Gastrocnemius medialis (tissue), 4 donors: ENCODE measurements at regions not wholly inside any gene's neighbourhood (a gene's known extent, or its start where the extent isn't known, plus 50 kb on each side); places are given as distances from the start of the nearest gene placed in this dataset.
A peak's percentile ranks its signal among the peaks of the same experiment; 100 is the strongest.

ENCODE experiments used
- ATAC-seq, 2 donors: fragments of 150-250 bp; one replicate each; pipeline ENCODE4 v1.9.1; 2016
- DNase-seq, 2 donors: peaks; one replicate each; pipeline ENCODE4 v3.0.0-alpha.2; 2019
- H3K27ac ChIP-seq, 4 donors: fragments of 200-600 bp; sonication (generic); 1 replicate in 1 of 4; 2 replicates in 3 of 4; pipeline ENCODE4 v1.5.1; 2016 to 2018; ENCODE audit warnings: mild to moderate bottlenecking in 2 of 4, moderate library complexity in 1 of 4
- H3K27me3 ChIP-seq, 3 donors: fragments of 200-600 bp; sonication (generic) in 2 of 3; 1 replicate in 1 of 3; 2 replicates in 2 of 3; pipeline versions ENCODE4 v1.5.1 to v1.6.0; 2016 to 2019; ENCODE audit warnings: mild to moderate bottlenecking in 1 of 3, moderate library complexity in 1 of 3
- H3K36me3 ChIP-seq, 2 donors: fragments of 200-600 bp; sonication (generic) in 1 of 2; one replicate each; pipeline ENCODE4 v1.5.1; 2017 to 2018
- H3K4me1 ChIP-seq, 2 donors: fragments of 200-600 bp; sonication (generic) in 1 of 2; one replicate each; pipeline ENCODE4 v1.5.1; 2016 to 2017; ENCODE audit warnings: mild to moderate bottlenecking in 2 of 2
- H3K4me3 ChIP-seq, 4 donors: fragments of 200-600 bp; sonication (generic) in 3 of 4; 1 replicate in 1 of 4; 2 replicates in 3 of 4; pipeline ENCODE4 v1.5.1; 2016 to 2019; ENCODE audit warnings: mild to moderate bottlenecking in 2 of 4
- H3K9me3 ChIP-seq, 3 donors: fragments of 200-600 bp; sonication (generic) in 2 of 3; 1 replicate in 1 of 3; 2 replicates in 2 of 3; pipeline ENCODE4 v1.5.1; 2016 to 2019
- POLR2A ChIP-seq, 2 donors: fragments of 450-650 bp; IDR thresholded peaks; one replicate each; pipeline ENCODE4 v1.6.1; 2017; ENCODE audit warnings: antibody characterized with exemption in 2 of 2, mild to moderate bottlenecking in 2 of 2, moderate library complexity in 2 of 2
- in situ Hi-C, 4 donors: fragments of 200-750 bp; cut with MboI; loops; one replicate each; pipeline versions ENCODE4 v1.15.0 to v1.8.0; 2017; ENCODE audit warnings: low sequenced_read_pairs in 4 of 4
- intact Hi-C: fragments of 100-400 bp; cut with DNase I; formaldehyde crosslinking; loops from one replicate; pipeline ENCODE4 v1.15.1; 2023; ENCODE audit warnings: low total_unique reads
- TF ChIP-seq, protein P1 (sequence below), 5 experiments: fragments of 450-650 bp in 3 of 5; fragments of 200-600 bp in 2 of 5; sonication (generic) in 2 of 5; IDR thresholded peaks in 4 of 5; conservative IDR thresholded peaks in 1 of 5; 1 replicate in 4 of 5; 2 replicates in 1 of 5; pipeline ENCODE4 v1.5.1; 2016 to 2019; ENCODE audit warnings: antibody characterized with exemption in 5 of 5, mild to moderate bottlenecking in 3 of 5, moderate library complexity in 3 of 5

GRCh38 chr3:153595186-153595815, 433.3 kb downstream of the RAP2B start:
- intact Hi-C loops: no loop called here
- H3K4me3 ChIP-seq: no peak overlapping the region
- in situ Hi-C loops: loop anchor here in 3 of 4 donors (25.0 kb wide), 1 partner anchor 558 kb away; no protein-coding TSS in a partner anchor
- H3K4me1 ChIP-seq: peaks cover 0 to under 1% of the 10 kb centered on the region in 2 donors
- H3K27ac ChIP-seq: no peak overlapping the region
- TF ChIP-seq, protein P1, sequence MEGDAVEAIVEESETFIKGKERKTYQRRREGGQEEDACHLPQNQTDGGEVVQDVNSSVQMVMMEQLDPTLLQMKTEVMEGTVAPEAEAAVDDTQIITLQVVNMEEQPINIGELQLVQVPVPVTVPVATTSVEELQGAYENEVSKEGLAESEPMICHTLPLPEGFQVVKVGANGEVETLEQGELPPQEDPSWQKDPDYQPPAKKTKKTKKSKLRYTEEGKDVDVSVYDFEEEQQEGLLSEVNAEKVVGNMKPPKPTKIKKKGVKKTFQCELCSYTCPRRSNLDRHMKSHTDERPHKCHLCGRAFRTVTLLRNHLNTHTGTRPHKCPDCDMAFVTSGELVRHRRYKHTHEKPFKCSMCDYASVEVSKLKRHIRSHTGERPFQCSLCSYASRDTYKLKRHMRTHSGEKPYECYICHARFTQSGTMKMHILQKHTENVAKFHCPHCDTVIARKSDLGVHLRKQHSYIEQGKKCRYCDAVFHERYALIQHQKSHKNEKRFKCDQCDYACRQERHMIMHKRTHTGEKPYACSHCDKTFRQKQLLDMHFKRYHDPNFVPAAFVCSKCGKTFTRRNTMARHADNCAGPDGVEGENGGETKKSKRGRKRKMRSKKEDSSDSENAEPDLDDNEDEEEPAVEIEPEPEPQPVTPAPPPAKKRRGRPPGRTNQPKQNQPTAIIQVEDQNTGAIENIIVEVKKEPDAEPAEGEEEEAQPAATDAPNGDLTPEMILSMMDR (IDR thresholded peaks at IDR 0.05 in 4 of 5, conservative IDR thresholded peaks at IDR 0.05 in 1 of 5): peak in 2 of 5 experiments; percentile 22 to 39
- TF ChIP-seq POLR2A (IDR thresholded peaks at IDR 0.05): no peak
- H3K36me3 ChIP-seq: no peaks in the 10 kb centered on the region
- no peaks in the 10 kb centered on the region for H3K9me3 ChIP-seq
- ATAC-seq (no peak), DNase-seq (no peak)
- no peaks in the 10 kb centered on the region for H3K27me3 ChIP-seq

GRCh38 chr3:153596401-153596800, 434.4 kb downstream of the RAP2B start:
- DNase-seq (no peak), ATAC-seq (no peak)
- Histone ChIP-seq H3K4me1 (peaks cover 0 to 5% of the 10 kb centered on the region in 2 donors), H3K9me3 (no peaks in the 10 kb centered on the region), H3K27ac (no peak overlapping the region), H3K36me3 (no peaks in the 10 kb centered on the region), H3K4me3 (no peak overlapping the region), H3K27me3 (no peaks in the 10 kb centered on the region)
- in situ Hi-C loops (loop anchor here in 3 of 4 donors (25.0 kb wide), 1 partner anchor 559 kb away; no protein-coding TSS in a partner anchor), intact Hi-C loops (no loop called here)
- no peak for TF ChIP-seq POLR2A (IDR thresholded peaks at IDR 0.05)

DNA sequence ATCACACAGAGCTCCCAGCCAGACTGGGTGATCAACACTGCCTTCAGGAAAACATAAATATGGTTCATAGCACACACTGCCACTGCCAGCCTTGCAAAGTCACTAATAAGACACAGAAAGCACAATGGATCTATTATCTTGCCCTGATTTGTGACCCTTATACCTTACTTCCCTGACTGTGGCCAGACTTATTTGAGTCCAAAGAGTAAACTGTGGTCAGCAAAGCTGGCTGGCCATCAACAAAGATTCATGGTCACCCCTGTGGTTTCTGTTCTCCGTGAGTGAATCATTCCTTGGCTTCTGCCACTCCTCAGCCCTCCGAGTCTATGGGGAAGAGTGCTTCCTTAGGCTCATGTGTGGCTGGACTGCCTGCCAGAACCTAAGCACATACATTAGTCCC, 437.7 kb downstream of the RAP2B start:
- intact Hi-C loops (no loop called here), in situ Hi-C loops (loop anchor here in 3 of 4 donors (25.0 kb wide), 1 partner anchor 562 kb away; no protein-coding TSS in a partner anchor)
- H3K27ac ChIP-seq: no peak overlapping the region
- peaks cover 0 to 5% of the 10 kb centered on the region in 2 donors for H3K4me1 ChIP-seq
- peak in 1 of 2 donors; percentile 14 for DNase-seq
- no peaks in the 10 kb centered on the region for H3K9me3 ChIP-seq
- H3K27me3 ChIP-seq: no peaks in the 10 kb centered on the region
- no peaks in the 10 kb centered on the region for H3K36me3 ChIP-seq
- TF ChIP-seq POLR2A (IDR thresholded peaks at IDR 0.05): no peak
- TF ChIP-seq, protein P1 (IDR thresholded peaks at IDR 0.05 in 4 of 5, conservative IDR thresholded peaks at IDR 0.05 in 1 of 5): no peak
- ATAC-seq: no peak
- no peak overlapping the region for H3K4me3 ChIP-seq

GRCh38 chr3:153600896-153601295, 438.9 kb downstream of the RAP2B start:
- peaks cover 0 to 5% of the 10 kb centered on the region in 2 donors for H3K4me1 ChIP-seq
- in situ Hi-C loops (no loop called here), intact Hi-C loops (no loop called here)
- no peaks in the 10 kb centered on the region for H3K9me3 ChIP-seq
- H3K27me3 ChIP-seq: no peaks in the 10 kb centered on the region
- H3K36me3 ChIP-seq: no peaks in the 10 kb centered on the region
- no peak for ATAC-seq
- DNase-seq: no peak
- H3K27ac ChIP-seq: peak overlapping the region in 2 of 4 donors; percentile 22 to 45
- no peak overlapping the region for H3K4me3 ChIP-seq
- no peak for TF ChIP-seq POLR2A (IDR thresholded peaks at IDR 0.05)
- TF ChIP-seq, protein P1 (IDR thresholded peaks at IDR 0.05 in 4 of 5, conservative IDR thresholded peaks at IDR 0.05 in 1 of 5): no peak

GRCh38 chr3:153601374-153601853, 439.4 kb downstream of the RAP2B start:
- TF ChIP-seq POLR2A (IDR thresholded peaks at IDR 0.05): no peak
- TF ChIP-seq, protein P1 (IDR thresholded peaks at IDR 0.05 in 4 of 5, conservative IDR thresholded peaks at IDR 0.05 in 1 of 5): no peak
- DNase-seq (no peak), ATAC-seq (no peak)
- in situ Hi-C loops (no loop called here), intact Hi-C loops (no loop called here)
- Histone ChIP-seq H3K4me1 (peaks cover 0 to 5% of the 10 kb centered on the region in 2 donors), H3K27me3 (no peaks in the 10 kb centered on the region), H3K4me3 (no peak overlapping the region), H3K27ac (peak overlapping the region in 3 of 4 donors; percentile 18 to 41 (median 22)), H3K9me3 (no peaks in the 10 kb centered on the region), H3K36me3 (no peaks in the 10 kb centered on the region)
